ENCODE measurements at regions not wholly inside any gene's neighbourhood (a gene's known extent, or its start where the extent isn't known, plus 50 kb on each side); places are given as distances from the start of the nearest gene placed in this dataset.
A peak's percentile ranks its signal among the peaks of the same experiment; 100 is the strongest.

GRCh38 chr13:33454844-33455705 is 169.5 kb upstream of the STARD13 start:
- no peak for TF ChIP-seq CTCF (conservative IDR thresholded peaks at IDR 0.05; ENCODE audit: low read depth)
- DNase-seq (ENCODE audit: low spot score) = no peak
- no peak overlapping the region for H3K27ac ChIP-seq
- ChIA-PET CTCF (interaction anchor here (0.6 kb wide), 1 partner anchor 53 kb away, joined by 5 read pairs; no protein-coding TSS in a partner anchor), POLR2A (ENCODE audit: low non-redundant PET) (no interaction called here)

- DNase-seq (ENCODE audit: low spot score) = no peak
- H3K27ac ChIP-seq = no peak overlapping the region
- no peak for TF ChIP-seq CTCF (conservative IDR thresholded peaks at IDR 0.05; ENCODE audit: low read depth)
- ChIA-PET POLR2A (ENCODE audit: low non-redundant PET) (no interaction called here), CTCF (no interaction called here)
Observed at GRCh38 chr13:33459702-33460101, 174.1 kb upstream of the STARD13 start.

- no peak for TF ChIP-seq CTCF (conservative IDR thresholded peaks at IDR 0.05; ENCODE audit: low read depth)
- DNase-seq (ENCODE audit: low spot score) = no peak
- CTCF ChIA-PET = no interaction called here
- POLR2A ChIA-PET (ENCODE audit: low non-redundant PET) = no interaction called here
- no peak overlapping the region for H3K27ac ChIP-seq
Observed at GRCh38 chr13:33462109-33462508, 176.6 kb upstream of the STARD13 start.

GRCh38 chr13:33464345-33464744 is 178.8 kb upstream of the STARD13 start:
- DNase-seq (ENCODE audit: low spot score) = no peak
- ChIA-PET POLR2A (ENCODE audit: low non-redundant PET) (no interaction called here), CTCF (no interaction called here)
- TF ChIP-seq CTCF (conservative IDR thresholded peaks at IDR 0.05; ENCODE audit: low read depth) = no peak
- H3K27ac ChIP-seq = no peak overlapping the region

- H3K27ac ChIP-seq = no peak overlapping the region
- POLR2A ChIA-PET (ENCODE audit: low non-redundant PET) = no interaction called here
- TF ChIP-seq CTCF (conservative IDR thresholded peaks at IDR 0.05; ENCODE audit: low read depth) = 0 out of 2 replicates have a peak, but pooled peaks have one; percentile 7
- CTCF ChIA-PET = interaction anchor here (0.7 kb wide), 1 partner anchor 839 kb away, joined by 3 read pairs; no protein-coding TSS in a partner anchor
- no peak for DNase-seq (ENCODE audit: low spot score)
Observed at GRCh38 chr13:33466262-33466661, 180.7 kb upstream of the STARD13 start.

GRCh38 chr13:33467556-33467955 is 182.0 kb upstream of the STARD13 start:
- ChIA-PET POLR2A (ENCODE audit: low non-redundant PET) (no interaction called here), CTCF (no interaction called here)
- TF ChIP-seq CTCF (conservative IDR thresholded peaks at IDR 0.05; ENCODE audit: low read depth) = no peak
- DNase-seq (ENCODE audit: low spot score) = no peak
- no peak overlapping the region for H3K27ac ChIP-seq
